ENCODE measurements at regions not wholly inside any gene's neighbourhood (a gene's known extent, or its start where the extent isn't known, plus 50 kb on each side); places are given as distances from the start of the nearest gene placed in this dataset.

GRCh38 chr12:43107026-43107775, 444.8 kb downstream of the ADAMTS20 start:
- no peak for DNase-seq (ENCODE audit: low spot score)
- no peak overlapping the region for H3K27ac ChIP-seq
- TF ChIP-seq, protein P1, sequence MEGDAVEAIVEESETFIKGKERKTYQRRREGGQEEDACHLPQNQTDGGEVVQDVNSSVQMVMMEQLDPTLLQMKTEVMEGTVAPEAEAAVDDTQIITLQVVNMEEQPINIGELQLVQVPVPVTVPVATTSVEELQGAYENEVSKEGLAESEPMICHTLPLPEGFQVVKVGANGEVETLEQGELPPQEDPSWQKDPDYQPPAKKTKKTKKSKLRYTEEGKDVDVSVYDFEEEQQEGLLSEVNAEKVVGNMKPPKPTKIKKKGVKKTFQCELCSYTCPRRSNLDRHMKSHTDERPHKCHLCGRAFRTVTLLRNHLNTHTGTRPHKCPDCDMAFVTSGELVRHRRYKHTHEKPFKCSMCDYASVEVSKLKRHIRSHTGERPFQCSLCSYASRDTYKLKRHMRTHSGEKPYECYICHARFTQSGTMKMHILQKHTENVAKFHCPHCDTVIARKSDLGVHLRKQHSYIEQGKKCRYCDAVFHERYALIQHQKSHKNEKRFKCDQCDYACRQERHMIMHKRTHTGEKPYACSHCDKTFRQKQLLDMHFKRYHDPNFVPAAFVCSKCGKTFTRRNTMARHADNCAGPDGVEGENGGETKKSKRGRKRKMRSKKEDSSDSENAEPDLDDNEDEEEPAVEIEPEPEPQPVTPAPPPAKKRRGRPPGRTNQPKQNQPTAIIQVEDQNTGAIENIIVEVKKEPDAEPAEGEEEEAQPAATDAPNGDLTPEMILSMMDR (conservative IDR thresholded peaks at IDR 0.05; ENCODE audit: low read depth): no peak
- CTCF ChIA-PET: no interaction called here
- POLR2A ChIA-PET (ENCODE audit: low non-redundant PET): no interaction called here

- ChIA-PET CTCF (no interaction called here), POLR2A (ENCODE audit: low non-redundant PET) (no interaction called here)
- TF ChIP-seq, protein P1 (conservative IDR thresholded peaks at IDR 0.05; ENCODE audit: low read depth): no peak
- no peak for DNase-seq (ENCODE audit: low spot score)
- H3K27ac ChIP-seq: no peak overlapping the region
Measured at GRCh38 chr12:43106355-43106754, 445.6 kb downstream of the ADAMTS20 start.

DNA sequence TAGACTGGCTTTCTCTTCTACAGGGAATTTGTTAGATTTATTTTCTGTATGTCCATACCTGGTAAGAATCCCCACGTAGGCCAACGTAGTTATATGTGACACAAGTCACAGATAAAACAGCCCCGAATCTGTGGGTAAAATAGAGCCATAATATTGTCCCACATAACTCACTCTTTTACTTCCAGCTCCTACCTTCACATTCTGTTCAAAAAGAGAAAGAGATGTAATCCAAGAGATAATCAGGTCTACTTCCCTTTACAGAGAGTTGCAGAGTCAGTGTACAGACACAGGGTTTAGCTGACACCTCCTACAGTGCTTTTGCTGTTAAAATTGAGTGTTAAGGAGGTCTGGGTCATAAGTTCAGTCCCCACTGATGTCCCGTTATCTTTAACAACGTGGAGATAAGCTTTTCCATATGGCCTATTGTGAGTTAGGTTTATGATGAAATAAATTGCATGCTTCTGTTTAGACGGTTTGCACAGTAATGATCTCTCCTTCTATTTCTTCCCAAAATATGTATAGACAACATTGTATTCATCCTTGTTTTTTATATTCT, 446.5 kb downstream of the ADAMTS20 start:
- CTCF ChIA-PET: no interaction called here

GRCh38 chr12:43104494-43104893, 447.5 kb downstream of the ADAMTS20 start:
- POLR2A ChIA-PET (ENCODE audit: low non-redundant PET): no interaction called here
- TF ChIP-seq, protein P1 (conservative IDR thresholded peaks at IDR 0.05; ENCODE audit: low read depth): no peak
- CTCF ChIA-PET: interaction anchor here (0.7 kb wide), 1 partner anchor 265 kb away, joined by 4 read pairs; no protein-coding TSS in a partner anchor
- H3K27ac ChIP-seq: no peak overlapping the region
- DNase-seq (ENCODE audit: low spot score): no peak

More for the DNA sequence above, 446.5 kb downstream of the ADAMTS20 start:
- TF ChIP-seq, protein P1 (conservative IDR thresholded peaks at IDR 0.05; ENCODE audit: low read depth): no peak
- POLR2A ChIA-PET (ENCODE audit: low non-redundant PET): no interaction called here
- H3K27ac ChIP-seq: no peak overlapping the region
- no peak for DNase-seq (ENCODE audit: low spot score)

DNA sequence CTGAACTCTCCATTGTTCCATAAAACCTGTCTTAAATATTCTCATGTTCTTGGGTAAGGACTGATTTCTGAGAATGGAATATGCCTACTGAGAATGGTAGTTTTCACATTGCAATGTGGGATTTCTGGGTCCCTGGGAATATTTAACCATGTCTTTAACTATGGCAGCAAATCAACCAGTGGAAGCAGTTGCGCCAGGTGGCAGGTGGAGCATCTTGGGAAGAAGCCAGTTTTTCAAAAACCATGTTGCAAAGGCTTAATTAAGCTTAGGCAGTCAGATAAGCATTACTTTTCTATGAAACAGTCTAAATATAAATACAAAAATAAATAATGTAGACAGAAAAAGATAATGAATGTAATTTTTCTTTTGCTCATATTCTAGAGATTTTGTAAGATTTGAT, 448.1 kb downstream of the ADAMTS20 start:
- no peak for DNase-seq (ENCODE audit: low spot score)
- H3K27ac ChIP-seq: no peak overlapping the region
- CTCF ChIA-PET: no interaction called here
- POLR2A ChIA-PET (ENCODE audit: low non-redundant PET): no interaction called here
- TF ChIP-seq, protein P1 (conservative IDR thresholded peaks at IDR 0.05; ENCODE audit: low read depth): no peak

GRCh38 chr12:43102546-43103264, 449.3 kb downstream of the ADAMTS20 start:
- TF ChIP-seq, protein P1 (conservative IDR thresholded peaks at IDR 0.05; ENCODE audit: low read depth): no peak
- POLR2A ChIA-PET (ENCODE audit: low non-redundant PET): no interaction called here
- no peak for DNase-seq (ENCODE audit: low spot score)
- no peak overlapping the region for H3K27ac ChIP-seq
- CTCF ChIA-PET: no interaction called here
